H4 (cell line): ENCODE measurements at regions not wholly inside any gene's neighbourhood (a gene's known extent, or its start where the extent isn't known, plus 50 kb on each side); places are given as distances from the start of the nearest gene placed in this dataset.
"Not testable (repeated sequence)": the region's sequence is repeated elsewhere in the genome, so short reads cannot be mapped to it uniquely, and the experiment has no call there.

Experiments
- DNase-seq: peaks from one replicate; pipeline ENCODE4 v3.0.0-alpha.2; 2015; ENCODE audit warnings: low spot score

- no peak for DNase-seq
Observed at GRCh38 chr11:134665571-134666270, 253.7 kb upstream of the B3GAT1 start.

DNA sequence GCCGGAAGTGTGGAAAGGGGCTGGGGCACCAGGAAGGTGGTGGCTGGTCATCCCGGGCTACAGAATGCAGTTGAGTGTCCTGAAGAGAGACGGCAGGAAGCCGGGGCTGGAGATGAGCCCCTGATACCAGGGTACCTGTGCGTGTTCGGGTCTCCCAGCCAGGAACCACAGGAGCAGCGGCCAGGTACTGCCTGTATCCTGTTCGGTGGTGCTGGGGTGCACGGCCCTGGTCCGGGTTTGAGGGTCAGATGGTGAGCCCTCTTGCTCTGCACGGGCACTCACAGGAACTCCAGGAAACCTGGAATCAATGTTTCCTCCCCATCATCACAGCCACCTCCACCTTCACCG lies 253.1 kb upstream of the B3GAT1 start:
- no peak for DNase-seq

- no peak for DNase-seq
Observed at GRCh38 chr11:134664447-134665187, 252.6 kb upstream of the B3GAT1 start.

DNA sequence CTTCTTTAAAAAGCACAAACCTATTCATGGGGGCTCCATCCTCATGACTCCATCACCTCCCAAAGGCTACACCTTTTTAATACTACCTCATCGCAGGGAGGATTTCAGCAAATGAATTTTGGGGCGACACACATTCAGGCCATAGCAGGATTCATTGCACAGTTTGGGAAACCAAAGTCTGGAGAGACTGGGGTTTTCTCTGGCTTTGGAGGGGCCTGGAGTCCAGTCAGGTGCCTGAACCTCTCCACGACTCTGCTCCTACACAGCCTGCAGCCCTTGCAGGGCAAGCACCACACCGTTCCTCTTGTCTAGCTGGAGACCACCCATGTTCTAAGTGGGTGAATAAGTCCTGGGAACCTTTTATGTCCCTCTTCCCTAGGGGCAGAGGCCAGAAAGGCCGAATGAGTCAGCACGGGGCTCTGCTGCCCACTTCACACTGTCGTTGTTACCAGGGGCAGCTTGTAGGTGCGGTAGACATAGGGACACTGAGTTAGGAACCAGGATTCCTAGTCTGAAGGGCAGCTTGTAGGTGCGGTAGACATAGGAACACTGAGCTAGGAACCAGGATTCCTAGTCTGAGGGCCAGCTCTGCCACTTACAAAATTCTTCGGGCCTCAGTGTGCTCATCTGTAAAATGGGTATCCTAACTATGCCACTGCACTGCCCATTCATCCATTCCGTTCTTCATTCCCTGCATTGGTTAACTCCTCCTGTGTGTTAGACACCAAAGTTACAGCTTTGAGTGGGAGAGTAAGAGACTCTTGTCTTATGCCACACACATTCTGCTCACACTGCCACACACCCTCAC lies 251.7 kb upstream of the B3GAT1 start:
- no peak for DNase-seq

- no peak for DNase-seq
Observed at GRCh38 chr11:134662629-134663360, 250.8 kb upstream of the B3GAT1 start.

- DNase-seq = no peak
Observed at GRCh38 chr11:134661660-134662059, 249.6 kb upstream of the B3GAT1 start.

GRCh38 chr11:134660416-134660815 lies 248.4 kb upstream of the B3GAT1 start:
- no peak for DNase-seq

DNA sequence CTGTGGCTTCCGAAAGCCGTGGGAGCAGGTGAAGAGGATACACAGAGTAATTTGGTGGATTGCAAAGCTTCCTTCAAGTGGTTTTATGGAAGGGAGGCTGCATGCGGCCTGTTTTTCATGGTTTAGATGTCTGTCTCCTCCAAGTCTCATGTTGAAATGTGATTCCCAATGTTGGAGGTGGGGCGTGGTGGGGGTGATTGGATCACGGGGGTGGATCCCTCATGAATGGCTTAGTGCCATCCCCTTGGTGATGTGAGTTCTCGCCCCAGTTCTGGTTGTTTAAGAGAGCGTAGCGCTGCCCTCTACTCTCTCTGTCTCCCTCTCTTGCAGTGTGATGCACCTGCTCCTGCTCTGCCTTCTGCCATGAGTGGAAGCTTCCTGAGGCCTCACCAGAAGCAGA lies 247.8 kb upstream of the B3GAT1 start:
- DNase-seq = no peak

DNA sequence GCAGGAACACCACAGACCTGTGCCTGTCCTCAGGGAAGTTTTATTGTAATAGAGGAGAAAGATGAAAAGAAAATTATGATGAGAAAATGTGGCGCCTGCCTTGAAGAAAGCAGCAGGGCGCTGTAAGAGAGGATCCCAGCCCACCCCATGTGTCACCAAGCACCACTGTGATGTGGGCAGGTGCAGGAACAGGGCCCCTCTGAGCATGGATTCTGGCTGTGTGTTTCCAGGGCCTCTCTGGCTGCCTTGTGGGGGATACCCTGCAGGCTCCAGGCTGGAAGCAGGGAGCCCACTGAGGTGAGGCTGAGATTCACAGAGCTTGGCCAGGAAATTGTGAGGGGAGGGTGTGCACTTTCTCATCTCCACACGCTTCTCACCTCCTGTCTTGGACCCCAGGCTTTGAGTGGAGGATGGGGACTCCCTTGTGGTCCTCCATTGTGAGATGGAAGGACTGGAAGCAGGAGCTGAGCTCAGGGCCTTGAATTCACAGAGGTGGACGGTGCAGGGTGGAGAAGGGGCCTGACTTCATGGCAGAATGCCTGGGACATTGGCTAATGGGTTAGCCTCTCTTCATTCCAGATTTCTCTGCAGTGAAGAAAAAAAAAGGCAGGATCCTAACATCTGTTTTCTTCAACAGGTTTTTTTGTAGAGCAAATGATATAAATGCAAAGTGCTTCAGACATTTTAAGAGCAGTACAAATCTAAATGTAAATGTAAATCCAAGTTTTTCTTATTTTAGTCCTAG lies 246.6 kb upstream of the B3GAT1 start:
- no peak for DNase-seq

DNA sequence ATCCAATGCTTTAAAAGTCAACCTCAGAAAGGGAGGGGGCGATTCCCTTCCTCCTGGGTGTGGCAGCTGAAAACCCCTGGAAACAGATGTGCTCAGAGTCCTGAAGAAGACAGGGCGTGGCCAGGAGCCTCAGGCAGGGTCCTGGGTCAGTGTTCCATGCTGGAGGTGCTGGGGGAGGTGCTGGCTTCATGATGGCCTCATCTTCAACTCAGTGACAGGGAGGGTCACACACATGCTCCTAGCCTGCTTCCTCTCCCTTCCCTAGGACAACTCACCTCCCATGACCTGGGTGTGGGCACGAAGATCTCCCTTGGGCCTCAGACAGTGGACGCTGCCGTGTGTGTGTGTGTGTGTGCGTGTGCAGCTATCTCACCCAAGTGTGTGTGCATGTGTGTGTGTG lies 245.6 kb upstream of the B3GAT1 start:
- DNase-seq = no peak

GRCh38 chr11:134656861-134657540 lies 245.0 kb upstream of the B3GAT1 start:
- DNase-seq = no peak

GRCh38 chr11:134656086-134656840 lies 244.2 kb upstream of the B3GAT1 start:
- not testable (repeated sequence) for DNase-seq

DNA sequence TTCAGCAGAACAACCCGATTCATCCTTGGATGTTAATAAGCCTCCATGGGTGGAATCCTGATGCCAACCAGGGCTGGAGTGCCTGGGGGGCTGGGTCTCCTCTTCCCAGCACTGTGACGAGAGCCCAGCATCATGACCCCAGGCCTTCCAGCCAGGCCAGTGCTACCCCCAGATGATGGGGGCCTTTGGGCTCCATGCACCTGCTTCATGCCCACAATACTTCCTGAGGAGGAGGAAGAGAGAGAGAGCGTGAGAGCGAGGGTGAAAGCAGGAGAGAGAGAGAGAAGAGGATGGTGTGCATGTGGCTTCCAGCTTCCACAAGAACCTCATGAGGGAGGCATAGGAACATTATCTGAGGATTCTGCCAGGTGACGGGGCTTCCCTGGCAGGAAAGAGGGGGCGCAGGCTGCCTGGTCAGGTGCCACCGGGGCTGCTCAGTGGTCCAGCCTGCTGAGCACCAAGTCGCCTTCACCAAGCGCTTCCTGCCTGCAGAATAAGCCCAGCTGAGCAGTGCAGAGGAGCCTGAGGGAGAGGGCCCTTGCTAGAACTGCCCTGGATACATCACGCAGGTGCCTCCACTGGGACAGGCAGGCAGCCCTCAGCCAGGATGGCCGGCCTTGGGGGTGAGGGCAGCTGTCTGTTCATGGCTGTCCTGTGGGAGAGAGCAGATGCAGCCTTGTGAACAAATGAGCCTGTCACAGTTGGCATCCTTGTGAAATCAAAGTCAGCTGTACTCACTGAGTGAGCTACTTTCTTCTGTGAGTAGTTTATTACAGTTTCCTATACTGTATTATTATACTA lies 243.3 kb upstream of the B3GAT1 start:
- DNase-seq = no peak

DNA sequence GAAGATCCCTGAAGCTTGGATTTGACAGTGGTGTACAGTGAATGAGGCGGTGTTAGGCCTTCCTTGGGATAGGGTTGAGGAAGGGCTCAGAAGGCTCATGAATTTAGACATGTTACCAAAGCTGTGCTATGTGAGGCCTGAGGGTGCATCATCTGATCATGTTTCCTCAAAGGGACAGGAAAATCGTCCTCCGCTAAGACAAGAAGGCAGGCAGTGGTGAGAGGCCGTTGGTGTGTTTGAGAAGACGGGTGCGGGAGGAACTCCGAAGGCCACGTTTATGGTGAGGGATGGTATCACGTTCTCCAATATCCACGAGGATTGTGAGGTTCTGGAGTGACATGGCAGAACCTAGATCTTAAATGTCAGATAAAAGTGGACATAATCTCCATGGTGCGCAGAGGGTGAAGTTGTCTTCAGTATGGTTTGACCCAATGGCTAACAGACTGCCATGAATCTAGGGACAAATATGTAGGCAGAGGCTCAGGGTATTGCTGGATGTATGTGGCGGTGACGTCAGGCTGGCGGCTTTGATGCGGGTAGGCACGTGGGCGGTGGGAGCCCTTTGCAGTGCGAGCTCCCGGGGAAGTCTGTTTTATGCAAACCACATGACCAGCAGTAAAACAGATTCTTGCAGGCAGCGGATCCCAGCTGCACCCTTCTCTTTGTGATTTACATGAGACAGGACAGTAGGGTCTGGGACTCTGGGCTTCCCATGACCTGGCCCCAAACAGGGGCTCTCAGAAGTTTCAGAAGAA lies 242.3 kb upstream of the B3GAT1 start:
- DNase-seq = no peak

DNA sequence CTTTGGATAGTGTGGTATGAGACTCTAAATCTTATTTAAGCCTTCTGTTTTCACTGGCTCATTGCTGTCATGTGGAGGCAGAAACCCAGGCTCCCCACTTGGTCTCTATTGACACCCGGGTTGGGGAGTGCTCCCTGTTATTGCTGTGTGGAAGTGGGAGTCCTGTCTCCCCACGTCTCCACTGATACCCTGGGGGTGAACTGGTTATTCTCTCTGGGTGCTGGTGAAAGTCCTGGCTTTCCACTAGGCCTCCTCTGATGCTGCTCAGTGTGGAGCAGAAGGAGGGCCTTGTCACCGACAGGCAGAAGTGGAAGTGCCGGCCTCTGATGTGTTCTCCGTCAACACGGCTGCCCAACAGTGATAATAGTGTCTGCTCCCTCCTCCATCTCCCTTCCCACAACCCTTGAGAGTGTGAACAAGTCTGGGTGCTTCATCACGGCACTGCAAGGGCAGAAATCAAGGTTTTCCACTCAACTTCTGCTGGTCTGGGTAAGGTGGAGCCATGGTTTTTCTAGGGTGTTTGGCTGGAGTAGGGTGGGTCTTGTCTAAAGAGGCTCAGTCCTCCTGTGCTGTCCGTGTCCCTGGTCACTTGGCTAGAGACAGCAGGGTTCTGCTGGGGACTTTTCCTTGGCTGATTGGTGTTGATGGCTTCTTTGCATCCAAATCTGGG lies 240.7 kb upstream of the B3GAT1 start:
- DNase-seq = no peak

- no peak for DNase-seq
Observed at GRCh38 chr11:134647066-134647743, 235.2 kb upstream of the B3GAT1 start.

GRCh38 chr11:134646561-134646960 lies 234.5 kb upstream of the B3GAT1 start:
- no peak for DNase-seq
